H1 (cell line): ENCODE measurements at regions not wholly inside any gene's neighbourhood (a gene's known extent, or its start where the extent isn't known, plus 50 kb on each side); places are given as distances from the start of the nearest gene placed in this dataset.

ENCODE experiments used
- CTCF ChIA-PET: fragments of 300-600 bp; sonication (Branson Sonifier 250); formaldehyde crosslinking; loops from one replicate; lab custom pipeline; 2021; ENCODE audit not compliant: partially characterized antibody; lab: Charles Lee
- POLR2A ChIA-PET: fragments of 300-600 bp; sonication (Branson Sonifier 250); formaldehyde crosslinking; loops from one replicate; lab custom pipeline; 2021; ENCODE audit warnings: inconsistent platforms; ENCODE audit not compliant: partially characterized antibody; lab: Charles Lee
- DNase-seq, 2 experiments: peaks; one replicate each; pipeline versions ENCODE4 v3.0.0 to v3.0.0-alpha.2; 2010 to 2022; ENCODE audit warnings: low spot score in 2 of 2, low read depth in 1 of 2, mixed read lengths in 1 of 2
- FAIRE-seq: peaks from 2 replicates; lab custom pipeline; 2011; peaks lifted over from hg19 to GRCh38; lab: Jason Lieb, UNC
- H2AFZ ChIP-seq: 2 replicates; pipeline ENCODE4 v1.8.1; 2012; ENCODE audit warnings: low read length, inconsistent platforms
- H2AK5ac ChIP-seq: 2 replicates; pipeline ENCODE4 v1.6.1; 2013; ENCODE audit warnings: low read depth, low read length
- H2BK120ac ChIP-seq: replicated peaks from 2 replicates; pipeline ENCODE3; 2013; ENCODE audit warnings: low read depth, low read length, inconsistent platforms
- H2BK12ac ChIP-seq: 2 replicates; pipeline ENCODE4 v1.6.1; 2013; ENCODE audit warnings: low read depth, low read length
- H2BK15ac ChIP-seq: 2 replicates; pipeline ENCODE4 v1.6.1; 2013; ENCODE audit warnings: low read length
- H2BK20ac ChIP-seq: 2 replicates; pipeline ENCODE4 v1.6.1; 2013; ENCODE audit warnings: low read length
- H2BK5ac ChIP-seq: 2 replicates; pipeline ENCODE4 v1.6.1; 2013; ENCODE audit warnings: low read depth, low read length
- H3K14ac ChIP-seq: 2 replicates; pipeline ENCODE4 v1.6.1; 2013; ENCODE audit warnings: inconsistent platforms; ENCODE audit not compliant: insufficient read length
- H3K18ac ChIP-seq: 2 replicates; pipeline ENCODE4 v1.6.1; 2013; ENCODE audit warnings: low read length; ENCODE audit errors: extremely low read depth
- H3K23ac ChIP-seq: 2 replicates; pipeline ENCODE4 v1.6.1; 2013; ENCODE audit warnings: inconsistent platforms; ENCODE audit not compliant: insufficient read length
- H3K23me2 ChIP-seq: 2 replicates; pipeline ENCODE4 v1.6.1; 2013; ENCODE audit warnings: low read depth, low read length
- H3K27ac ChIP-seq: 2 replicates; pipeline ENCODE4 v1.6.1; 2011; ENCODE audit warnings: low read depth, low read length, inconsistent platforms
- H3K27me3 ChIP-seq, 4 experiments: replicated peaks in 1 of 4; 1 replicate in 1 of 4; 2 replicates in 3 of 4; pipeline versions ENCODE4 v1.6.1 to v1.8.1; 2011 to 2013; ENCODE audit warnings: low read length in 3 of 4, mild to moderate bottlenecking in 3 of 4, inconsistent platforms in 2 of 4, mixed read lengths in 2 of 4, moderate library complexity in 1 of 4; ENCODE audit not compliant: control insufficient read depth in 3 of 4, insufficient read depth in 3 of 4; ENCODE audit errors: extremely low read depth in 1 of 4
- H3K36me3 ChIP-seq, 4 experiments: 2 replicates each; pipeline versions ENCODE4 v1.6.1 to v1.8.1; 2011 to 2013; ENCODE audit warnings: mild to moderate bottlenecking in 4 of 4, low read length in 3 of 4, moderate library complexity in 2 of 4, control low read depth in 1 of 4, inconsistent platforms in 1 of 4; ENCODE audit not compliant: insufficient read depth in 4 of 4, control insufficient read depth in 2 of 4
- H3K4ac ChIP-seq: replicated peaks from 2 replicates; pipeline ENCODE3; 2013; ENCODE audit warnings: low read length, low read depth, mixed read lengths, inconsistent platforms; ENCODE audit not compliant: insufficient read length
- H3K4me1 ChIP-seq, 4 experiments: replicated peaks in 1 of 4; 1 replicate in 1 of 4; 2 replicates in 3 of 4; pipeline versions ENCODE4 v1.6.1 to v1.8.1; 2011 to 2013; ENCODE audit warnings: low read length in 3 of 4, inconsistent platforms in 2 of 4, mixed read lengths in 1 of 4; ENCODE audit not compliant: insufficient read depth in 4 of 4, control insufficient read depth in 3 of 4
- H3K4me2 ChIP-seq, 2 experiments: 2 replicates each; pipeline versions ENCODE4 v1.6.1 to v1.8.1; 2011 to 2013; ENCODE audit warnings: low read depth in 2 of 2, low read length in 2 of 2, control low read depth in 1 of 2, inconsistent platforms in 1 of 2, mild to moderate bottlenecking in 1 of 2; ENCODE audit not compliant: insufficient read depth in 1 of 2
- H3K4me3 ChIP-seq, 4 experiments: fragments of 200-600, 300-600 bp in 1 of 4; sonication (generic), shearing (Covaris generic), sonication (Bioruptor Twin) in 1 of 4; 2 replicates each; pipeline versions ENCODE4 v1.5.1 to v1.8.1; 2011 to 2016; ENCODE audit warnings: low read length in 4 of 4, low read depth in 3 of 4, control low read depth in 2 of 4, inconsistent platforms in 2 of 4, mild to moderate bottlenecking in 2 of 4, mixed read lengths in 1 of 4, moderate library complexity in 1 of 4; ENCODE audit not compliant: insufficient read depth in 2 of 4; ENCODE audit errors: extremely low read depth in 1 of 4
- H3K56ac ChIP-seq: replicated peaks from 2 replicates; pipeline ENCODE3; 2013; ENCODE audit warnings: low read depth, mild to moderate bottlenecking, mixed read lengths, low read length, inconsistent platforms; ENCODE audit not compliant: insufficient read length
- H3K79me1 ChIP-seq: 2 replicates; pipeline ENCODE4 v1.6.1; 2013; ENCODE audit warnings: low read depth, low read length, control low read depth
- H3K79me2 ChIP-seq, 2 experiments: 2 replicates each; pipeline versions ENCODE4 v1.6.1 to v1.8.1; 2012 to 2013; ENCODE audit warnings: low read length in 2 of 2, mild to moderate bottlenecking in 2 of 2, inconsistent platforms in 1 of 2; ENCODE audit not compliant: insufficient read depth in 2 of 2, control insufficient read depth in 1 of 2
- H3K9ac ChIP-seq, 4 experiments: replicated peaks in 1 of 4; 1 replicate in 1 of 4; 2 replicates in 3 of 4; pipeline versions ENCODE4 v1.6.1 to v1.8.1; 2011 to 2013; ENCODE audit warnings: low read depth in 3 of 4, low read length in 3 of 4, control low read depth in 2 of 4, mild to moderate bottlenecking in 2 of 4, moderate library complexity in 2 of 4, inconsistent platforms in 1 of 4; ENCODE audit errors: extremely low read depth in 1 of 4
- H3K9me3 ChIP-seq, 2 experiments: 2 replicates each; pipeline versions ENCODE4 v1.6.1 to v1.8.1; 2012 to 2013; ENCODE audit warnings: mild to moderate bottlenecking in 2 of 2, moderate library complexity in 2 of 2, control low read depth in 1 of 2, inconsistent platforms in 1 of 2, low read depth in 1 of 2, low read length in 1 of 2, mixed read lengths in 1 of 2; ENCODE audit not compliant: insufficient read depth in 2 of 2
- H4K20me1 ChIP-seq, 2 experiments: replicated peaks in 1 of 2; 2 replicates each; pipeline versions ENCODE3 to v1.8.1; 2011 to 2013; ENCODE audit warnings: inconsistent platforms in 2 of 2, low read length in 2 of 2, mild to moderate bottlenecking in 1 of 2; ENCODE audit not compliant: insufficient read depth in 2 of 2, control insufficient read depth in 1 of 2
- H4K5ac ChIP-seq: 2 replicates; pipeline ENCODE4 v1.6.1; 2013; ENCODE audit warnings: low read length, low read depth, mixed read lengths, inconsistent platforms; ENCODE audit not compliant: insufficient read length
- H4K8ac ChIP-seq: 2 replicates; pipeline ENCODE4 v1.8.0; 2013; ENCODE audit warnings: mild to moderate bottlenecking, moderate library complexity, low read length, inconsistent platforms; ENCODE audit not compliant: insufficient read depth; ENCODE audit errors: extremely low read depth
- H4K91ac ChIP-seq: replicated peaks from 2 replicates; pipeline ENCODE3; 2013; ENCODE audit warnings: low read length, mixed read lengths, inconsistent platforms; ENCODE audit not compliant: insufficient read length
- CTCF ChIP-seq, 3 experiments: IDR thresholded peaks; 1 replicate in 2 of 3; 2 replicates in 1 of 3; pipeline versions ENCODE4 v1.5.1 to v1.6.1; 2011; ENCODE audit warnings: low read length in 3 of 3, mild to moderate bottlenecking in 3 of 3, inconsistent platforms in 2 of 3, low read depth in 1 of 3, moderate library complexity in 1 of 3; ENCODE audit not compliant: insufficient read depth in 1 of 3; ENCODE audit errors: control extremely low read depth in 1 of 3
- E2F6 ChIP-seq: IDR thresholded peaks from 2 replicates; pipeline ENCODE4 v1.6.1; 2012; ENCODE audit warnings: inconsistent platforms
- GABPA ChIP-seq: IDR thresholded peaks from 2 replicates; pipeline ENCODE4 v1.6.1; 2011; ENCODE audit warnings: mild to moderate bottlenecking, low read length, moderate library complexity, borderline replicate concordance; ENCODE audit not compliant: insufficient read depth
- KDM5A ChIP-seq: fragments of 200-600 bp; IDR thresholded peaks from 2 replicates; pipeline ENCODE4 v1.7.1; 2012; ENCODE audit warnings: mild to moderate bottlenecking, low read length, inconsistent platforms, mixed read lengths
- MAFK ChIP-seq: IDR thresholded peaks from 2 replicates; pipeline ENCODE4 v1.6.1; 2012; ENCODE audit warnings: low read depth, mild to moderate bottlenecking, improper control_type of control experiment, low read length
- POU5F1 ChIP-seq: IDR thresholded peaks from 2 replicates; pipeline ENCODE4 v1.6.1; 2011; ENCODE audit warnings: low read depth, mild to moderate bottlenecking, low read length, moderate library complexity
- RBBP5 ChIP-seq: IDR thresholded peaks from 2 replicates; pipeline ENCODE4 v1.7.1; 2012; ENCODE audit warnings: low read depth, mild to moderate bottlenecking, inconsistent platforms, low read length, moderate library complexity, borderline replicate concordance
- SIX5 ChIP-seq: IDR thresholded peaks from 2 replicates; pipeline ENCODE4 v1.6.1; 2011; ENCODE audit warnings: mild to moderate bottlenecking, low read depth, low read length
- SUZ12 ChIP-seq: fragments of 200-600 bp; sonication (generic); IDR thresholded peaks from 2 replicates; pipeline ENCODE4 v1.6.1; 2012; ENCODE audit warnings: mild to moderate bottlenecking, inconsistent platforms, low read length, moderate library complexity, mixed read lengths
- TAF7 ChIP-seq: optimal IDR thresholded peaks from 2 replicates; pipeline ENCODE3; 2011; ENCODE audit warnings: low read depth, mild to moderate bottlenecking, inconsistent platforms, low read length, moderate library complexity, borderline replicate concordance
- TCF12 ChIP-seq: IDR thresholded peaks from 2 replicates; pipeline ENCODE4 v1.6.1; 2011; ENCODE audit warnings: low read depth, mild to moderate bottlenecking, low read length
- WGBS, 2 experiments: shearing (Covaris generic) in 1 of 2; methylation state at CpG; one replicate each; pipeline versions ENCODE4 v1.1.6 to v1.1.7; 2013 to 2015; ENCODE audit warnings: low lambda C conversion rate in 2 of 2, mixed read lengths in 2 of 2, inconsistent platforms in 1 of 2, low coverage in 1 of 2, missing lambda C conversion rate in 1 of 2; ENCODE audit not compliant: insufficient replicate concordance in 2 of 2, insufficient coverage in 1 of 2, insufficient read length in 1 of 2; ENCODE audit errors: extremely low coverage in 1 of 2, missing lambda C conversion rate in 1 of 2; 5-methylcytosine and 5-hydroxymethylcytosine counted together

- H2AK5ac ChIP-seq = no peak overlapping the region
- H3K79me1 ChIP-seq = no peaks in the 10 kb centered on the region
- H4K91ac ChIP-seq = no peak overlapping the region
- no peaks in the 10 kb centered on the region for H4K20me1 ChIP-seq
- H3K4me1 ChIP-seq = peaks cover 1 to 11% (median 7%) of the 10 kb centered on the region in 4 experiments; a peak in 4 of 7 replicates
- FAIRE-seq (no peak), DNase-seq (no peak)
- H3K56ac ChIP-seq = no peak overlapping the region
- no peak overlapping the region for H3K4me2 ChIP-seq
- no peak overlapping the region for H2BK15ac ChIP-seq
- no peaks in the 10 kb centered on the region for H3K23me2 ChIP-seq
- no peak overlapping the region for H3K9ac ChIP-seq
- H3K79me2 ChIP-seq = no peaks in the 10 kb centered on the region
- no peak overlapping the region for H3K23ac ChIP-seq
- no peak overlapping the region for H2BK20ac ChIP-seq
- no peak overlapping the region for H3K14ac ChIP-seq
- no peak overlapping the region for H2BK120ac ChIP-seq
- H3K4ac ChIP-seq = no peak overlapping the region
- H2BK12ac ChIP-seq = no peak overlapping the region
- no peak overlapping the region for H4K8ac ChIP-seq
- H3K36me3 ChIP-seq = no peaks in the 10 kb centered on the region
- no peak overlapping the region for H2BK5ac ChIP-seq
- H2AFZ ChIP-seq = no peak overlapping the region
- ChIA-PET POLR2A (no interaction called here), CTCF (no interaction called here)
- no peak overlapping the region for H3K18ac ChIP-seq
- WGBS, 2 experiments = 95% methylated on average over 3 of the region's 3 CpGs; no CpG with 5 or more reads in 1 of the 2 experiments
- H3K27ac ChIP-seq = no peak overlapping the region
- H3K27me3 ChIP-seq = no peaks in the 10 kb centered on the region
- H4K5ac ChIP-seq = no peak overlapping the region
- H3K4me3 ChIP-seq = no peak overlapping the region
- no peaks in the 10 kb centered on the region for H3K9me3 ChIP-seq
- TF ChIP-seq TAF7 (no peak), POU5F1 (no peak), SIX5 (no peak), E2F6 (no peak), RBBP5 (no peak), SUZ12 (no peak), MAFK (no peak), CTCF (IDR thresholded peaks at IDR 0.05; ENCODE audit: control extremely low read depth in 1 of 3, insufficient read depth in 1 of 3, low read depth in 1 of 3, low read length in 3 of 3) (no peak), TCF12 (no peak), GABPA (no peak), KDM5A (no peak)
Measured at GRCh38 chr1:168923521-168924136, 182.9 kb upstream of the ATP1B1 start.
